ENCODE measurements at regions not wholly inside any gene's neighbourhood (a gene's known extent, or its start where the extent isn't known, plus 50 kb on each side); places are given as distances from the start of the nearest gene placed in this dataset.

DNA sequence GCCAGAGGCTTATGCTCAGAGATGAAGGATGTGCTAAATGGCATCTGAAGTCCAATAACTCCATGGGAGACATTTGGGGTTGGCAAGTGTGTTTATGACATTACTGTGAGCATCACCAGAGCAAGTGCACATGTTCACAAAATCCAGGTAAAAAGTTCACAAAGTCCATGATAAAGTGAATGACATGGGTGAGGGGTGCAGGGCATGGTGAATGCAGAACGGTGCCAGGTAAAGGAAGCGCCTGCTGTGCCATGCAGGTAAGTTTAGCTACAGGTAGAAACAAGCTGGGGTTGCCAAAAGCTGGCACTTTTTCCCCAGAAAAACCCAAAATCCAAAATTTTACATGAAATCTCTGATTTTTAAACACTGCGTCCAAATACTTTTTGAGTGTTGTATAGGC, 268.2 kb downstream of the ABHD5 start:
- Mint-ChIP-seq H3K4me1 (ENCODE audit: low read depth) (peaks cover 5% of the 10 kb centered on the region), H3K36me3 (ENCODE audit: low read depth) (peaks cover 2% of the 10 kb centered on the region), H3K27ac (ENCODE audit: unreplicated experiment) (no peak overlapping the region), H3K27me3 (ENCODE audit: low read depth) (peaks cover 15% of the 10 kb centered on the region), H3K4me3 (ENCODE audit: unreplicated experiment) (no peak overlapping the region), H3K9me3 (ENCODE audit: low read depth) (no peaks in the 10 kb centered on the region)
- TF ChIP-seq, protein P1, sequence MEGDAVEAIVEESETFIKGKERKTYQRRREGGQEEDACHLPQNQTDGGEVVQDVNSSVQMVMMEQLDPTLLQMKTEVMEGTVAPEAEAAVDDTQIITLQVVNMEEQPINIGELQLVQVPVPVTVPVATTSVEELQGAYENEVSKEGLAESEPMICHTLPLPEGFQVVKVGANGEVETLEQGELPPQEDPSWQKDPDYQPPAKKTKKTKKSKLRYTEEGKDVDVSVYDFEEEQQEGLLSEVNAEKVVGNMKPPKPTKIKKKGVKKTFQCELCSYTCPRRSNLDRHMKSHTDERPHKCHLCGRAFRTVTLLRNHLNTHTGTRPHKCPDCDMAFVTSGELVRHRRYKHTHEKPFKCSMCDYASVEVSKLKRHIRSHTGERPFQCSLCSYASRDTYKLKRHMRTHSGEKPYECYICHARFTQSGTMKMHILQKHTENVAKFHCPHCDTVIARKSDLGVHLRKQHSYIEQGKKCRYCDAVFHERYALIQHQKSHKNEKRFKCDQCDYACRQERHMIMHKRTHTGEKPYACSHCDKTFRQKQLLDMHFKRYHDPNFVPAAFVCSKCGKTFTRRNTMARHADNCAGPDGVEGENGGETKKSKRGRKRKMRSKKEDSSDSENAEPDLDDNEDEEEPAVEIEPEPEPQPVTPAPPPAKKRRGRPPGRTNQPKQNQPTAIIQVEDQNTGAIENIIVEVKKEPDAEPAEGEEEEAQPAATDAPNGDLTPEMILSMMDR (IDR thresholded peaks at IDR 0.05) = no peak
- no peak for DNase-seq (ENCODE audit: low spot score)

DNA sequence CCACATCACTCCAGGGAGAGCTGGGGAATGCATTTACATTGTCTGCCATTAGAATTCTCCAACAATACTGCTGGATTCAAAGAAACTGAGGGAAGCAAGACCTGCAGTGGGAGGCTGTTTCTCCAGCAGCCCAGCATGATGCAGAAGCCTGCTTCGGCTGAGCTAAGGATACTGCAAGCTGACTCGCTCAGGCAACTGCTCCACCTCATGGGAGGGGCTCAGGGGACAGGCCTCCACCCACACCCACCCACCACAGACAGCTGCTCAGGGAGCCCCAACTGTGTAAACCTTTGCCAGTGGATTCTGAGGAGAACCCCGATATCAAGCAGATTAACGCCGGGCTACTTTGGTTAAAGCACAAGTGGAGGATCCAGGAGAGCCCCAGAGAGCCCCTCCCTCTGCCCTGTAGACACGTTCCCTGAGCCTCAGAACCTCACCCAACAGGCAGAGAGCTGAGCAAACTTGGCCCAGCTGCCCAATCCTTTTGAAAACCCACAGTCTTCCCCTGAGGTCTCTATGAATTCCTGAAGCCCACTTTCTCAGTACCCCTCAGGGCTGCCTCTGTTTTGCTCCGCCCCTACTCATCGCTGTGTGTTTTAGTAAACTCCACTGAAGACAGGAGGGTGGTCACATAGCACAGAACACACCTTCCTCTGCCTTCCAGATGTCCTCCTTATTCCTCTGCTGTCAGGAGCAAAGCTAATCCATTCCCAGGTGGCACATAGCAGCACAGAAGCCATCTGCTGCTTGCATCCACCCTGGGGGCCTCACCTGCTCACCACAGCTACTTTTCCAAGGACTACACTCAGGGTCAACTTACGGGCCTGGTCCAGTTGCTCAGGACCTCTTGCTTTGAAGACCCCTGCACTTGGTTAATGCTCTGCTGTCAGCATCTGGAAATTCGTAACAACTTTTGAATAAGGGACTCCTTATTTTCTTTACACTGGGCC, 269.0 kb downstream of the ABHD5 start:
- TF ChIP-seq, protein P1 (IDR thresholded peaks at IDR 0.05) = no peak
- Mint-ChIP-seq H3K4me1 (ENCODE audit: low read depth) (no peaks in the 10 kb centered on the region), H3K4me3 (ENCODE audit: unreplicated experiment) (no peak overlapping the region), H3K36me3 (ENCODE audit: low read depth) (peaks cover 2% of the 10 kb centered on the region), H3K9me3 (ENCODE audit: low read depth) (no peaks in the 10 kb centered on the region), H3K27me3 (ENCODE audit: low read depth) (peaks cover 18% of the 10 kb centered on the region), H3K27ac (ENCODE audit: unreplicated experiment) (no peak overlapping the region)
- no peak for DNase-seq (ENCODE audit: low spot score)

DNA sequence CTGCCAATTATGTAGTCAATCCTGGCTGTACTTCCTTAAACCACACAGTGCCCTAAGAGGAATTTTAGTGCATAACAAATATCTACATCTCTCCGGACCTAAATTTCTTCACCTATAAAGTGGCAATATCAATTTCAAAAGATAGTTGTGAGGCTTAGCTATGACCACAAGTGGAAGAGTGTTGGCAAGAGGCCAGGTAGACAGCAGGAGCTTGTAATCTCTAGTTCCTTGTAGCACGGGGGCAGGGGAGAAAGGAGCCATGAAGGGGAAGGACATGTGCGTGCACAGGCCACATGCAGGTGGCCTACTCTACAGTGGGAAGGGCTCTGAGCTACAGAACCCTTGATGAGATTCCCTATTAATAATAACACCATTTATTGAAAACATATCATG, 269.7 kb downstream of the ABHD5 start:
- Mint-ChIP-seq H3K36me3 (ENCODE audit: low read depth) (peaks cover 2% of the 10 kb centered on the region), H3K4me3 (ENCODE audit: unreplicated experiment) (no peak overlapping the region), H3K27ac (ENCODE audit: unreplicated experiment) (no peak overlapping the region), H3K27me3 (ENCODE audit: low read depth) (peaks cover 21% of the 10 kb centered on the region), H3K4me1 (ENCODE audit: low read depth) (no peaks in the 10 kb centered on the region), H3K9me3 (ENCODE audit: low read depth) (no peaks in the 10 kb centered on the region)
- DNase-seq (ENCODE audit: low spot score) = no peak
- TF ChIP-seq, protein P1 (IDR thresholded peaks at IDR 0.05) = no peak

DNA sequence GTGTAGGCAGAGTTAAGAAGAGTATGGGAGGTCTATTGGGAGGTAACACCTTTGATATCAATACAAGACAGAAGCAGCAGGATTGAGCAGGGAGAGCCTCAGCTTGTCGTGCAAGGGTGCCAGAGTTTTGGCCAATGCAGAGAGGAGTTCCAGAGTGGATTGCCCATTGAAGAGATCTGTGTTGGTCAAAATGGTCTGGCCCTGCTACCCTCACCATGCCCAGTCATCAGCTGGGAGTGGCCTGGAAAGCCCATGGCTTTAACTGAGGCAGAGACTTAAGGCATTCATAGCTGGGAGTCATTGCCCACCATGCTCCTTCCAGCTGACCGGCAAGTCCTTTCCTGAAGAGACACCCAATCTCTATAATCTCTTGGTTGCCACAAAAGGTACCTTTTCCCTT, 271.3 kb downstream of the ABHD5 start:
- peaks cover 19% of the 10 kb centered on the region for H3K27me3 Mint-ChIP-seq (ENCODE audit: low read depth)

DNA sequence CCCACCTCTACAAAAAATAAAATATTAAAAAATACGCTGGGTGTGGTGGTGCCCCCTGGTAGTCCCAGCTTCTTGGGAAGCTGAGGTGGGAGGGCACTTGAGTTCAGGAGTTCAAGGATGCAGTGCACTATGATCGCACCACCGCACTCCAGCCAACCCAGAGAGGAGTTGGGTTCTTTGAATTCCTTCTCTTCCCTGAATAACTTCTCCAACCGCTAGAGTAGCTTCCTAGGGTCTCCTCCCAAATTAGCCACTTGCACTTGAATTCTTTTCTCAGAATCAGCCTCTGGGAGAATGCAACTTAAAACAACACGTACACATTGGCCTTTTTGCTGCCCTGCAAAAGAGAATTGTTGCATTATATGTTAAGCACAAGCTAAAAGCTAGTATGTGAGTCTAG, 272.5 kb downstream of the ABHD5 start:
- H3K36me3 Mint-ChIP-seq (ENCODE audit: low read depth) = no peaks in the 10 kb centered on the region
- no peaks in the 10 kb centered on the region for H3K9me3 Mint-ChIP-seq (ENCODE audit: low read depth)
- no peak overlapping the region for H3K4me3 Mint-ChIP-seq (ENCODE audit: unreplicated experiment)
- H3K27me3 Mint-ChIP-seq (ENCODE audit: low read depth) = peaks cover 24% of the 10 kb centered on the region
- TF ChIP-seq, protein P1 (IDR thresholded peaks at IDR 0.05) = no peak
- H3K4me1 Mint-ChIP-seq (ENCODE audit: low read depth) = no peaks in the 10 kb centered on the region
- no peak overlapping the region for H3K27ac Mint-ChIP-seq (ENCODE audit: unreplicated experiment)
- no peak for DNase-seq (ENCODE audit: low spot score)

More for the DNA sequence above, 271.3 kb downstream of the ABHD5 start:
- no peak for DNase-seq (ENCODE audit: low spot score)
- no peak overlapping the region for H3K4me3 Mint-ChIP-seq (ENCODE audit: unreplicated experiment)
- H3K36me3 Mint-ChIP-seq (ENCODE audit: low read depth) = no peaks in the 10 kb centered on the region
- no peaks in the 10 kb centered on the region for H3K4me1 Mint-ChIP-seq (ENCODE audit: low read depth)
- TF ChIP-seq, protein P1 (IDR thresholded peaks at IDR 0.05) = no peak
- no peaks in the 10 kb centered on the region for H3K9me3 Mint-ChIP-seq (ENCODE audit: low read depth)
- H3K27ac Mint-ChIP-seq (ENCODE audit: unreplicated experiment) = no peak overlapping the region

Measured in chondrocyte (in vitro differentiated cells).